ENCODE measurements at regions not wholly inside any gene's neighbourhood (a gene's known extent, or its start where the extent isn't known, plus 50 kb on each side); places are given as distances from the start of the nearest gene placed in this dataset.
"Not testable (repeated sequence)": the region's sequence is repeated elsewhere in the genome, so short reads cannot be mapped to it uniquely, and the experiment has no call there.

DNA sequence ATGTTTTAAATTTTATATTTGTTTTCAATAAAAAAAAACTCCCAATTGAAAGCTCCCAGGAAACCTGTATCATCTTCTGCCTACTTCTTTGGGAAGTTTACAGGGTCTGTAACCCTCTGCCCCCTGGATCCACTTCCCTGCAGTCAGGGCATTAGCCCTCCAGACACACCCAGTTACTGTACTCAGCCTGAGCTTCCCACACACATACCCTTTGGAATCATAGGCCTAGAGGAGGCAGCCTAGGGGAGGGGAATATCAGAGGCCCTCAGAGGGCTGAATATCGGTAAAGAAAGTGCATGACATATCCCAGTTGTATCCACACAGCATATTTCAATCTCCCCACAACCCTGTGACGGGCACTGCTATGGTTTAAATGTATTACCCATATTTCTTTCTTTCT, 56.2 kb upstream of the TFPI start:
- DNase-seq (ENCODE audit: insufficient read length, low spot score); FAIRE-seq: not testable (repeated sequence)

DNA sequence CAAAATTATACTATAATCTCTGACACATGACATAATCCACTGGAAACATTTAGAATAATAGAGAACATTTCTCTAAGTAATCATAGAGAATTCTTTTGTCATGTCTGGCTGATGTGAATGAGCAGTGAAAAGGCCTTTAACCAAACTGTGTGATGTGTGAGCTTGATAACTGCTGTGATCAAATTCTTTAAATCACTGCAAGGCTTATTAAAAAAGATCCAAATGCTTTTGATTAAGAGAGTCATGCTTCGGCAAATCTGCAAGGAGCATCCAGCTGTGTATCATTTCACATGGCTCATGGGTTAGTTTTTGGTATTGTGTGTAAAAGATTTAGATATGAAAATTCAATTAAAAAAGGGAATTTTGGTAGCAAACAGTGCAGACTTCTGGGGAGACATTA, 58.6 kb upstream of the TFPI start:
- FAIRE-seq (no peak), DNase-seq (ENCODE audit: insufficient read length, low spot score) (no peak)
- TF ChIP-seq, protein P1, sequence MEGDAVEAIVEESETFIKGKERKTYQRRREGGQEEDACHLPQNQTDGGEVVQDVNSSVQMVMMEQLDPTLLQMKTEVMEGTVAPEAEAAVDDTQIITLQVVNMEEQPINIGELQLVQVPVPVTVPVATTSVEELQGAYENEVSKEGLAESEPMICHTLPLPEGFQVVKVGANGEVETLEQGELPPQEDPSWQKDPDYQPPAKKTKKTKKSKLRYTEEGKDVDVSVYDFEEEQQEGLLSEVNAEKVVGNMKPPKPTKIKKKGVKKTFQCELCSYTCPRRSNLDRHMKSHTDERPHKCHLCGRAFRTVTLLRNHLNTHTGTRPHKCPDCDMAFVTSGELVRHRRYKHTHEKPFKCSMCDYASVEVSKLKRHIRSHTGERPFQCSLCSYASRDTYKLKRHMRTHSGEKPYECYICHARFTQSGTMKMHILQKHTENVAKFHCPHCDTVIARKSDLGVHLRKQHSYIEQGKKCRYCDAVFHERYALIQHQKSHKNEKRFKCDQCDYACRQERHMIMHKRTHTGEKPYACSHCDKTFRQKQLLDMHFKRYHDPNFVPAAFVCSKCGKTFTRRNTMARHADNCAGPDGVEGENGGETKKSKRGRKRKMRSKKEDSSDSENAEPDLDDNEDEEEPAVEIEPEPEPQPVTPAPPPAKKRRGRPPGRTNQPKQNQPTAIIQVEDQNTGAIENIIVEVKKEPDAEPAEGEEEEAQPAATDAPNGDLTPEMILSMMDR (IDR thresholded peaks at IDR 0.05; ENCODE audit: insufficient read depth, missing control alignments), result no peak

DNA sequence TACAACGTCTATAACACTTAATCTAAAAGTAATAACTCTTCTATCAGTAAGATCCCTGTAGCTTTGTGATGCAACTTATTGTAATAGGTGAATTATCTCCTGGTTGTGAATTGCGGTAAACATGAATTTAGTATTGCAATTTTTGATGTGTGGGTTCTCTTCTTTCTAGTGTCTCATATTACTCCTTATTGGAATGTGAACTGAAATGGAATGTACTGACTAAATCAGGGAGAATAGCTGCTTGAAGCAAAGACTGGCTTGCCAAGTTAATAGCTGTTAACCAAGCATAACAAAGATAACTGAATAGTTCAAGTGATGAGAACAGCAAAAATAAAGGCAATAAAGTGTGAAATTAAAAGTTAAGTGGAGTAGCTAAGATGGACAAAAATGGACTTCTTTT, 60.5 kb upstream of the TFPI start:
- FAIRE-seq (no peak), DNase-seq (ENCODE audit: insufficient read length, low spot score) (no peak)

DNA sequence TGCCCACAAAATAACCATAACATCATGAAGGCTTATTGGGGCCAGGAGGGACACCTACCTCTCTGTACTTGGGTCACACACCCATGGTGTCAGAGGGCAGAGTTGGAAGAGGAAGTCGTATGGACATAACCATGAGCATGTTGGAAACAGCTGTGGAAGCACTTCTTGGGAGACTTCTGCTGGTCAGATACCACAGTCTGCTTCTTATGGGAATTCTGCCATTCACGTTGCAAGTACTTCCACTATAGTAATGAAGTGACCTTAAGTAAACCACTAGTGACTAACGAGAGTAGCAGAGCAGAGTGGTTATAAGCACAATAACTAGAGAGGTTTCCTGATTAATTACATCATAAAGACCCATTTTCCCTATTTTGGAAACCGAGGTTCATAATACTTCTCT, 61.1 kb upstream of the TFPI start:
- no peak for FAIRE-seq
- no peak for DNase-seq (ENCODE audit: insufficient read length, low spot score)
- TF ChIP-seq, protein P1 (IDR thresholded peaks at IDR 0.05; ENCODE audit: insufficient read depth, missing control alignments), result no peak

More for the DNA sequence above, 60.5 kb upstream of the TFPI start:
- TF ChIP-seq, protein P1 (IDR thresholded peaks at IDR 0.05; ENCODE audit: insufficient read depth, missing control alignments), result no peak

DNA sequence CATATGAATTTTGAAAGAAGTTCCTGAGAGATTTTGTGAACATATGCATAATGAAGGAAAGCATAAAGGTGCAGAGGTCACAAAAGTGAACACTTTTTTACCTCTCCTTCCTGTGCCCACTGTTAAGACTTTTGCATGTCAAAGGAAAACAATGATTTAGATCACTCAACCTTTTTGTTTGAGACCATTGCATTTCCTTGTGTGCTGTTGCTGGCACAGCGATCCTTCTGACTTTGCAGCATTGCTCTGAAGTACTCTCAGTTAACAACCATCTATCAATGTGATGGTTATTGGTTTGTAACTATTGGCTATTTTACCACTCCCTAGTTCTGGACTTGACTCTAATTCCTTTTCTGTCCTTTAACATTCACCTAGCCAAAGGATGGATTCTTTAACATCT, 61.7 kb upstream of the TFPI start:
- DNase-seq (ENCODE audit: insufficient read length, low spot score), result no peak
- FAIRE-seq, result no peak
- TF ChIP-seq, protein P1 (IDR thresholded peaks at IDR 0.05; ENCODE audit: insufficient read depth, missing control alignments), result no peak

DNA sequence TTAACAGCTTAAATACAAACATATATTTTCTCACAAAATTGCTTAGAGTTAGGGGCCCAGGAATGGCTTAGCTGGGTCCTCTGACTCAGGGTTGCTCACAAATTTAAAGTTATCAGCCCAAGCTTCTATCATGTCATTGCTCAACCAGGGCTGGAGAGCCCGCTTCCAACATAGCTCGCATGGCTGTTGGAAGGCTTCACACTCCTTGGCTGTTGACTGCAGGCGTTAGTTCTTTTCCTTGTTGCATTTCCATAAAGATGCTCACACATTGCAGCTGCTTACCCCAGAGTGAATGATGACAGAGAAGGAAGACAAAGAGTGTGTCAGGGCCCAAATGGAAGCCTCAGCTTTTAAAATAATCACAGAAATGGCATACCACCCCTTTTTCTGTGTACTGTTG, 62.9 kb upstream of the TFPI start:
- FAIRE-seq (no peak), DNase-seq (ENCODE audit: insufficient read length, low spot score) (no peak)
- TF ChIP-seq, protein P1 (IDR thresholded peaks at IDR 0.05; ENCODE audit: insufficient read depth, missing control alignments), result no peak

DNA sequence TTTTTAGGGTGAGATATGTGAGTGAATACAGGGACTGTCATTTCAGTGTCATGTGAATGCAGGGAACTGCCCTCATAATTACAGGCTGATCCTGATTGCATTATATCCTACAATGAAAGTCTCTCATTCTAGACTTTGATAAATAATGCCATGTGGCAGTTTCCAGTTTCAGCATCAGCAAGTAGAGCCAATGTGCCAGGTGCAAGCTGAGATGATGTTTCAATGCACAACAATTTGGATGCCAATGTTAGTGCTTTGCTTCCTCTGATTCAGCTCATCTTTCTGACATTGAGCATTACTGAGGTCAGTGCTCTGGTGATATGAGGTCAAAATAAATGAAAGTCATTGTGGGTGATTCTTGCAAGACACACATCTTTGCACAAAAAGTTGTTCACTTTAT, 63.7 kb upstream of the TFPI start:
- TF ChIP-seq, protein P1 (IDR thresholded peaks at IDR 0.05; ENCODE audit: insufficient read depth, missing control alignments), result no peak
- DNase-seq (ENCODE audit: insufficient read length, low spot score) (no peak), FAIRE-seq (no peak)

DNA sequence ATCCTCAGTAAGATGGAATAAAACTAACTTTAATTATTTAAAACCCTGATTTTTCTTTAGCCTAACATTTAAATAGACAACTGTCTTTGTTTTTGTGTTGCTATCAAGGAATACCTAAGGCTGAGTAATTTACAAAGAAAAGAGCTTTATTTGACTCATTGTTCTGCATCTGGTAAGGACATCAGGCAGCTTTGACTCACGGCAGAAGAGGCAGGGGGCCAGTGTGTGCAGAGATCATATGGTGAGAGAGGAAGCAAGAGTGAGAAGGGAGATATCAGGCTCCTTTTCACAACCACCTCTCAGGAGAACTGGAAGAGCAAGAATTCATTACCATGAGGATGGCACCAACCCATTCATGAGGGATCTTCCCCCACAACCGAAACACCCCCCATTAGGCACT, 64.6 kb upstream of the TFPI start:
- FAIRE-seq (no peak), DNase-seq (ENCODE audit: insufficient read length, low spot score) (no peak)

More for the DNA sequence above, 64.6 kb upstream of the TFPI start:
- TF ChIP-seq, protein P1 (IDR thresholded peaks at IDR 0.05; ENCODE audit: insufficient read depth, missing control alignments), result no peak
